B cell (primary cell): ENCODE measurements at regions not wholly inside any gene's neighbourhood (a gene's known extent, or its start where the extent isn't known, plus 50 kb on each side); places are given as distances from the start of the nearest gene placed in this dataset.

ENCODE experiments used
- EZH2 ChIP-seq: IDR thresholded peaks from 2 replicates; pipeline ENCODE4 v1.6.1; 2012; ENCODE audit warnings: borderline replicate concordance, low read depth, mild to moderate bottlenecking, moderate library complexity, low read length; ENCODE audit not compliant: insufficient read depth, poor library complexity, severe bottlenecking
- TF ChIP-seq, protein P1 (sequence below): fragments of 200-600 bp; IDR thresholded peaks from one replicate; pipeline ENCODE4 v1.8.0; 2022; ENCODE audit warnings: antibody characterized with exemption, mild to moderate bottlenecking

DNA sequence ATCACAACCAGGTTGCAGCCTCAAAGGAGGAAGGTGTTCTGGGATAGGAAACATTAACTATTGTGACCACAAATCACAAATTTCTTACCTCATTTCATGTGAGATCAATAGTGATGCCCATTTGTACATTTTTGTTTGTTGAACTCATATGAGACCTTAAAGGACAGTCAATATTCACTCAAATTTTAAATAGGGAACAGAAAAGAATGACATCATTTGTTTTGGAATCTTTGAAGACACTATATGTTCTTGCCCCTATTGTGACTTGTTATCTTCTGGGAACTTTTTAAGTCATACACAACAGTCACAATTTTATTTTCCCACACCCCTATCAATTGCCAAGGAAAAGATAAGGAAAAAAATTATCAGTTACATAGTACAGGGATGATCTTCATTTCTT is 346.5 kb downstream of the ARAP2 start:
- TF ChIP-seq, protein P1, sequence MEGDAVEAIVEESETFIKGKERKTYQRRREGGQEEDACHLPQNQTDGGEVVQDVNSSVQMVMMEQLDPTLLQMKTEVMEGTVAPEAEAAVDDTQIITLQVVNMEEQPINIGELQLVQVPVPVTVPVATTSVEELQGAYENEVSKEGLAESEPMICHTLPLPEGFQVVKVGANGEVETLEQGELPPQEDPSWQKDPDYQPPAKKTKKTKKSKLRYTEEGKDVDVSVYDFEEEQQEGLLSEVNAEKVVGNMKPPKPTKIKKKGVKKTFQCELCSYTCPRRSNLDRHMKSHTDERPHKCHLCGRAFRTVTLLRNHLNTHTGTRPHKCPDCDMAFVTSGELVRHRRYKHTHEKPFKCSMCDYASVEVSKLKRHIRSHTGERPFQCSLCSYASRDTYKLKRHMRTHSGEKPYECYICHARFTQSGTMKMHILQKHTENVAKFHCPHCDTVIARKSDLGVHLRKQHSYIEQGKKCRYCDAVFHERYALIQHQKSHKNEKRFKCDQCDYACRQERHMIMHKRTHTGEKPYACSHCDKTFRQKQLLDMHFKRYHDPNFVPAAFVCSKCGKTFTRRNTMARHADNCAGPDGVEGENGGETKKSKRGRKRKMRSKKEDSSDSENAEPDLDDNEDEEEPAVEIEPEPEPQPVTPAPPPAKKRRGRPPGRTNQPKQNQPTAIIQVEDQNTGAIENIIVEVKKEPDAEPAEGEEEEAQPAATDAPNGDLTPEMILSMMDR, result no peak
- no peak for TF ChIP-seq EZH2
